ENCODE measurements at regions not wholly inside any gene's neighbourhood (a gene's known extent, or its start where the extent isn't known, plus 50 kb on each side); places are given as distances from the start of the nearest gene placed in this dataset.

GRCh38 chr20:22394583-22394982, 189.8 kb downstream of the FOXA2 start:
- no peaks in the 10 kb centered on the region for H3K9me1 ChIP-seq (ENCODE audit: control insufficient read depth, extremely low read depth, insufficient read depth, low read length)
- no peak for DNase-seq (ENCODE audit: low read depth, low spot score)
- no peak overlapping the region for H2AFZ ChIP-seq (ENCODE audit: control insufficient read depth, low read length)
- no peaks in the 10 kb centered on the region for H3K9me3 ChIP-seq (ENCODE audit: control insufficient read depth, low read depth, low read length)
- H3K36me3 ChIP-seq (ENCODE audit: control insufficient read depth in 2 of 2, extremely low read depth in 1 of 2, insufficient read depth in 2 of 2, low read length in 2 of 2): no peaks in the 10 kb centered on the region
- H3K9ac ChIP-seq (ENCODE audit: control insufficient read depth, extremely low read depth, insufficient read depth, low read length): no peak overlapping the region
- no peak for TF ChIP-seq CTCF (optimal IDR thresholded peaks at IDR 0.05 in 1 of 3, IDR thresholded peaks at IDR 0.05 in 1 of 3, conservative IDR thresholded peaks at IDR 0.05 in 1 of 3; ENCODE audit: extremely low read depth in 1 of 3, insufficient read depth in 2 of 3, low read length in 3 of 3)
- TF ChIP-seq EZH2 (IDR thresholded peaks at IDR 0.05; ENCODE audit: low read length): no peak
- H3K27me3 ChIP-seq (ENCODE audit: control insufficient read depth, extremely low read depth, insufficient read depth, low read length): no peaks in the 10 kb centered on the region
- no peaks in the 10 kb centered on the region for H3K79me2 ChIP-seq (ENCODE audit: control insufficient read depth, insufficient read depth, low read length)
- dilution Hi-C loops (cut with MboI; ENCODE audit: extremely low pct_ligation_motif_present, low sequenced_read_pairs): no loop called here
- no peak overlapping the region for H3K27ac ChIP-seq (ENCODE audit: control insufficient read depth, insufficient read depth, low read length)
- FAIRE-seq: peak; percentile 20
- H3K4me3 ChIP-seq (ENCODE audit: control insufficient read depth in 2 of 3, extremely low read depth in 1 of 3, insufficient read depth in 2 of 3, low read depth in 1 of 3, low read length in 3 of 3): no peak overlapping the region
- no peaks in the 10 kb centered on the region for H4K20me1 ChIP-seq (ENCODE audit: control insufficient read depth, extremely low read depth, insufficient read depth, low read length)
- no peak overlapping the region for H3K4me2 ChIP-seq (ENCODE audit: control insufficient read depth, extremely low read depth, insufficient read depth, low read depth, low read length)
- peaks cover 27% of the 10 kb centered on the region for H3K4me1 ChIP-seq (ENCODE audit: control insufficient read depth, extremely low read depth, insufficient read depth, low read length)

GRCh38 chr20:22390543-22390903, 193.8 kb downstream of the FOXA2 start:
- no peak for DNase-seq (ENCODE audit: low read depth, low spot score)
- Histone ChIP-seq H3K9ac (ENCODE audit: control insufficient read depth, extremely low read depth, insufficient read depth, low read length) (peak overlapping the region; percentile 13), H4K20me1 (ENCODE audit: control insufficient read depth, extremely low read depth, insufficient read depth, low read length) (no peaks in the 10 kb centered on the region), H3K4me2 (ENCODE audit: control insufficient read depth, extremely low read depth, insufficient read depth, low read depth, low read length) (peak overlapping the region; percentile 68), H3K4me3 (ENCODE audit: control insufficient read depth in 2 of 3, extremely low read depth in 1 of 3, insufficient read depth in 2 of 3, low read depth in 1 of 3, low read length in 3 of 3) (no peak overlapping the region), H3K27ac (ENCODE audit: control insufficient read depth, insufficient read depth, low read length) (peak overlapping the region; percentile 86), H3K9me1 (ENCODE audit: control insufficient read depth, extremely low read depth, insufficient read depth, low read length) (no peaks in the 10 kb centered on the region), H3K27me3 (ENCODE audit: control insufficient read depth, extremely low read depth, insufficient read depth, low read length) (no peaks in the 10 kb centered on the region), H3K36me3 (ENCODE audit: control insufficient read depth in 2 of 2, extremely low read depth in 1 of 2, insufficient read depth in 2 of 2, low read length in 2 of 2) (no peaks in the 10 kb centered on the region), H3K9me3 (ENCODE audit: control insufficient read depth, low read depth, low read length) (no peaks in the 10 kb centered on the region), H2AFZ (ENCODE audit: control insufficient read depth, low read length) (peak overlapping the region; percentile 8), H3K4me1 (ENCODE audit: control insufficient read depth, extremely low read depth, insufficient read depth, low read length) (peaks cover 45% of the 10 kb centered on the region), H3K79me2 (ENCODE audit: control insufficient read depth, insufficient read depth, low read length) (no peaks in the 10 kb centered on the region)
- dilution Hi-C loops (cut with MboI; ENCODE audit: extremely low pct_ligation_motif_present, low sequenced_read_pairs): no loop called here
- TF ChIP-seq EZH2 (IDR thresholded peaks at IDR 0.05; ENCODE audit: low read length) (no peak), CTCF (optimal IDR thresholded peaks at IDR 0.05 in 1 of 3, IDR thresholded peaks at IDR 0.05 in 1 of 3, conservative IDR thresholded peaks at IDR 0.05 in 1 of 3; ENCODE audit: extremely low read depth in 1 of 3, insufficient read depth in 2 of 3, low read length in 3 of 3) (no peak)
- no peak for FAIRE-seq
